GM19395 (cell line): ENCODE measurements at regions not wholly inside any gene's neighbourhood (a gene's known extent, or its start where the extent isn't known, plus 50 kb on each side); places are given as distances from the start of the nearest gene placed in this dataset.
"Not testable (repeated sequence)": the region's sequence is repeated elsewhere in the genome, so short reads cannot be mapped to it uniquely, and the experiment has no call there.

Experiments used
- ATAC-seq: cut with Tn5 transposase; IDR thresholded peaks from one replicate; pipeline ENCODE4 v1.9.1; 2021; ENCODE audit warnings: mild to moderate bottlenecking, moderate library complexity; ENCODE audit not compliant: unreplicated experiment

- ATAC-seq, result no peak
Observed at GRCh38 chr17:77622647-77623046, 335.9 kb upstream of the TNRC6C start.

- ATAC-seq, result not testable (repeated sequence)
Observed at GRCh38 chr17:77623321-77623720, 335.2 kb upstream of the TNRC6C start.

GRCh38 chr17:77628035-77628434, 330.5 kb upstream of the TNRC6C start:
- no peak for ATAC-seq

GRCh38 chr17:77629284-77629683, 329.2 kb upstream of the TNRC6C start:
- ATAC-seq, result not testable (repeated sequence)

GRCh38 chr17:77631307-77631706, 327.2 kb upstream of the TNRC6C start:
- no peak for ATAC-seq

GRCh38 chr17:77632619-77633018, 325.9 kb upstream of the TNRC6C start:
- ATAC-seq, result no peak

GRCh38 chr17:77634710-77635109, 323.8 kb upstream of the TNRC6C start:
- ATAC-seq, result no peak

GRCh38 chr17:77635176-77635575, 323.3 kb upstream of the TNRC6C start:
- no peak for ATAC-seq

GRCh38 chr17:77635785-77636184, 322.7 kb upstream of the TNRC6C start:
- ATAC-seq, result not testable (repeated sequence)

- no peak for ATAC-seq
Observed at GRCh38 chr17:77636835-77637817, 321.4 kb upstream of the TNRC6C start.

- ATAC-seq, result no peak
Observed at GRCh38 chr17:77637818-77638575, 320.5 kb upstream of the TNRC6C start.

- no peak for ATAC-seq
Observed at GRCh38 chr17:77640252-77640651, 318.3 kb upstream of the TNRC6C start.

- ATAC-seq, result no peak
Observed at GRCh38 chr17:77640916-77641605, 317.4 kb upstream of the TNRC6C start.

GRCh38 chr17:77641718-77642117, 316.8 kb upstream of the TNRC6C start:
- ATAC-seq, result no peak

- no peak for ATAC-seq
Observed at GRCh38 chr17:77644181-77645071, 314.1 kb upstream of the TNRC6C start.

GRCh38 chr17:77645072-77646045, 313.1 kb upstream of the TNRC6C start:
- no peak for ATAC-seq

GRCh38 chr17:77646046-77646430, 312.5 kb upstream of the TNRC6C start:
- no peak for ATAC-seq

- no peak for ATAC-seq
Observed at GRCh38 chr17:77647531-77647930, 311.0 kb upstream of the TNRC6C start.

GRCh38 chr17:77649717-77650211, 308.7 kb upstream of the TNRC6C start:
- ATAC-seq, result no peak
